HG03520 (cell line): ENCODE measurements at regions not wholly inside any gene's neighbourhood (a gene's known extent, or its start where the extent isn't known, plus 50 kb on each side); places are given as distances from the start of the nearest gene placed in this dataset.
"Not testable (repeated sequence)": the region's sequence is repeated elsewhere in the genome, so short reads cannot be mapped to it uniquely, and the experiment has no call there.

Experiments used
- ATAC-seq: cut with Tn5 transposase; IDR thresholded peaks from one replicate; pipeline ENCODE4 v1.9.1; 2021; ENCODE audit warnings: mild to moderate bottlenecking, moderate library complexity; ENCODE audit not compliant: unreplicated experiment

DNA sequence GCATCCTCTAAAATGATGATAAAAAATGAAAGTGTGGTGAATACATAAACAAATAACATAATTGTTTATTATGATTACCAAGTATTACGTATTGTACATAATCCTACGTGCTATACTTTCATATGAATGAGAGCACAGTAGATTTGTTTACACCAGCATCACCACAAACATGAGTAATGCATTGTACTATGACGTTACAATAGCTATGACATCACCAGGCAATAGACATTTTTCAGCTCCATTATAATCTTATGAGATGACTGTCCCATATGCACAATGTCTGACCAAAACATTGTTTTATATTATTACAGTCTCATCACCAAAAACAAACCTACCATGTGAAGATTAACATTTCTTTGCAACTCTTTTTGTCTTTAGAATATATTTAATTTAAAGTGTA, 225.7 kb upstream of the TENT5A start:
- no peak for ATAC-seq

DNA sequence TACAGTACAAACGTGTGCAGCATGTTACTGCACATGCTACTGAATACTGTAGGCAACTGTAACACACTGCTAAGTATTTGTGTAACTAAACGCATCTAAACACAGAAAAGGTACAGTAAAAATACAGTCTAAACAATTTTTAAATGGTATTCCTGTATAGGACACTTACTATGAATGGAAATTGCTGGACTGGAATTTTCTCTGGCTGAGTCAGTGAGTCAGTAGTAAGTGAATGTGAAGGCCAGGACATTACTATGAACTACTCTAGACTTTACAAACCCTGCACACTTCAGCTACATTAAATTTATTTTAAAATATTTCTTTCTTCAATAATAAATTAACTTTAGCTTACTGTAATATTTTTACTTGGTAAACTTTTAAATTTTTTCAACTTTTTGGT, 225.0 kb upstream of the TENT5A start:
- no peak for ATAC-seq

DNA sequence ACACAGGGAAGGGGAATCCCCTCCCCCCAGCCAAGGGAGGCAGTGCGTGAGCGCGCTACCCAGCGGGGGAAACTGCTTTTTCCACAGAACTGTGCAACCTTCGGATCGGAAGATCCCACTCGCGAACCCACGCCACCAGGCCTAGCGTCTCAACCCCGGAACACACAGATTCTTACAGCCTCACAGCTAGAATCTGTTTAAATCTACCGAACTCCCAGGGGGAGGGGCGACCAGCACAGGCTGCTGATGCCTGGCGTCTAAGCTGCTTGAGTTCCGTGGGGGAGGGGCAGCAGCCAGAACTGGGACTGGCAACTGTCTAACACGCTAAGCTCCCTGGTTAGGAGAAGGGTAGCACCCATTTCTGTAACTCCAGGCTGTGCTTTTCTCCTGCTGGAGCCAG, 217.3 kb upstream of the TENT5A start:
- ATAC-seq, result no peak

DNA sequence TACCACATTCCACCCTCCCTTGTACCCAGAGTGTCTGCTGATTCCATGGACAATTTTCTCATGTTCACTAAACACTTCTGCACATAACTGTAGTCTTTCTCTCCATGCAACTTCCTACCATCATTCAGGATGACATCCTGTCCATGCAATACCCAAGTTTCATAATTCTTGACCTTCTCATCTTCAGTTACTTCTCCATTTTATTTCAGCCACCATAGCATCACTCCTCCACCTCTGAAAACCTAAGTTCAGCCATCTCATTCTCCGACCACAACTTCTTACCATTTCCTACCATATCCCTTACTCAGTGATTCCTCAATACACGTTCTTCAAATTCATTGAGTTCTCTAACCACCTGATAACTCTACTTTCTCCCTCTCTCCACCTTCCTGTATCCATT, 216.5 kb upstream of the TENT5A start:
- ATAC-seq, result no peak

DNA sequence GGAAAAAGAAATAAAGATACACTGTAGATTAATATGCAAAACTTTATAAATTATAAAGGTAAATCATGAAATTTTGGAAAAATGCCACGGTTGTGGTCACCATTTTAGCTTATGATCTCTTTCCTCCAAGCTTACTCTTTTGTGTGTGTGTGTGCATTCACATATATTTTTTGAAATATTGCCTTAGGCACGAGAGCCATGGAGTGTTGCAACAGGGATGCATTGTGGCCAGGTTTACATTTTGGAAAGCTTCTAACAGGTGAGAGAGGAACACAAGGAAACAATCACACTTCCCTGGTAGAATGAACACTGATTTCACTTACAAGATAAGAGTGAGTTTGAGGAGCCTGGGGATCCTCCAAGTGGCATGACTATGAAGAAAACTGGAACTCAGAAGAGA, 214.5 kb upstream of the TENT5A start:
- ATAC-seq, result no peak

DNA sequence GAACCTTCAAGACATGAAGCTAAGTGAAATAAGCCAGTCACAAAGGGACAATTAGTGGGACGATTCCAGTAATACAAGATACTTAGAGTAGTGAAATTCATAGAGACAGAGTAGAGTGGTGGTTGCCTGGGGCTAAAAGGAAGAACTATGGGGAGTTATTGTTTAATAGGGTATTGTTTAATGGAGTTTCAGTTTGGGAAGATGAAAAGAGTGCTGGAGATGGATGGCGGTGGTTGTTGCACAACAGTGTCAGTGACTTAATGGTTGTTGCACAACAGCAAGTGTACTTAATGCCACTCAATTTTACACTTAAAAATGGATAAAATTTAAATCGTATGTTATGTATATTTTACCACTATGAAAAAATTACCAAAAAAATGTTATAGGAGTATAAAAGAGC, 209.7 kb upstream of the TENT5A start:
- no peak for ATAC-seq

DNA sequence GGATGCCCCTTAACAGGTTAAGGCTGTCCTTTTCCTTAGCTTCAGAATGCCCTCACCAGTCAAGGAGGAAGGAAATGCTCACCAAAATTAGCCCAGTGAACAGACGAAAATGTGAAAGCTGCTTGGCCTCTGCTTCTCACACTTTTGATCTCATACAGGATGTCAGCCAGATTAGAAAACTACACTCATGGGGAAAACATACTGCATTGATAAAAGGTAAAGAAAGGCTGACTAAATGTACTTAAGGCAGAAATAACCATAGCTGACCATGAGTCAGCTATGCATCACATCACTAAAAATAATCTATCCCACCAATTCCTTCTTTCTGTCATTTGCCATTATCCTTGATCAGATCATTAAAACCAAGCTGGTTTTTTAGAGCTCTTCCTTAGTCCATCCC, 198.4 kb upstream of the TENT5A start:
- ATAC-seq, result no peak

DNA sequence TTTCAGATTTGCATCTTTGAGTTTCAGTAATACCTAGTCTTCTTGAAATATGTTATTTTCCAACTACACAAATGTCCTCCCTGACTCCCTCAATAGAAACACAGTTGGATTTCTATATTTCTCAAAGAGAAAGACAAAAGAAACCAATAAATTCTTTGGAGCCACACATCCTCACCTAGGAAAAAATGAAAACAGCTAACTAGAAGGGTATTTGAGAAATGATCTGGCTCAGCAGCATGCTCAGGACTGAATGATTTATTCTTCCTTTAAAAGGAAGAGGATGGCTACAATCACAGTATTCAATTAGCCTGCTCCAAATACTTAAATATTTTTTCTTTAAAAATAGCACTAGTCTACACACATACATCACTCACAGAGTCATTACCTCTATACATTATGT, 196.4 kb upstream of the TENT5A start:
- no peak for ATAC-seq

DNA sequence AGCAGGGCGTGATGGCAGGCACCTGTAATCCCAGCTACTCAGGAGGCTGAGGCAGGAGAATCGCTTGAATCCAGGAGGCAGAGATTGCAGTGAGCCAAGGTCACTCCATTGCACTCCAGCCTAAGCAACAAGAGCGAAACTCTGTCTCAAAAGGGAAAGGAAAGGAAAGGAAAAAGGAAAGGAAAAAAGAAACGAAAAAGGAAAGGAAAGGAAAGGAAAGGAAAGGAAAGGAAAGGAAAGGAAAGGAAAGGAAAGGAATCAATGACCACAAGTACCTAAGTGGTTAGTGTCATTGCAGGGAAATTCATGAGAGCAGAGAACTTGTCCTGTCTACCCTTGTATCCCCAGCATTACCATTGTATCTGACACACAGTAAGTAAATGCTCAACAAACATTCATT, 195.7 kb upstream of the TENT5A start:
- not testable (repeated sequence) for ATAC-seq

DNA sequence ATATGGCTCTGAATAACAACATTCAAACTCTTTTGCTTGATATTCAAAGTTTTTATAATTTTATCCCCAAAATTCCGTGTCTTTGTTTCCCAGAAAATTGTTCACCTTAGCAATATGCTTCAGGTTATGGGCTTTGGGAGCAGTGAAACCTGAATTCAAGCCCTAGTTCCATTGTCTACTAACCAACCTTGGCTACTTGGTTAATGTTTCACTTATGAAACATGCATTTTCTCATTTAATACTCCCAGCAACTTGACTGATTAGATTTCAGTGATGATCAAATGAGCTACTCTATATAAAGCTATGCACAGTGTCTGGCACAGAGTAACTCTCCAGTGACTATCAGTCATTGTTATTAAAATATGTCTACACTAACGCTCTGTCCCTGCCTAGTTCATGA, 192.2 kb upstream of the TENT5A start:
- ATAC-seq, result no peak

DNA sequence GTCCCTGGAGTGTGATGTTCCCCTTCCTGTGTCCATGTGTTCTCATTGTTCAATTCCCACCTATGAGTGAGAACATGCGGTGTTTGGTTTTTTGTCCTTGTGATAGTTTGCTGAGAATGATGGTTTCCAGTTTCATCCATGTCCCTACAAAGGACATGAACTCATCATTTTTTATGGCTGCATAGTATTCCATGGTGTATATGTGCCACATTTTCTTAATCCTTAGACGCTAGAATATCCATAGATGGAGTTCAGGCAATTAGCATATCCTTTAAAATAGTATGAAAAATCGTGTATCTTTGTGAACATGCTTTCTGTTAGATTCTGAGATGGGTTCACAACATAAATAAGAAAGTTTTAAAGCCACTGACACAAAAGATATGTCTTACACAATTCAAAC, 190.4 kb upstream of the TENT5A start:
- not testable (repeated sequence) for ATAC-seq

DNA sequence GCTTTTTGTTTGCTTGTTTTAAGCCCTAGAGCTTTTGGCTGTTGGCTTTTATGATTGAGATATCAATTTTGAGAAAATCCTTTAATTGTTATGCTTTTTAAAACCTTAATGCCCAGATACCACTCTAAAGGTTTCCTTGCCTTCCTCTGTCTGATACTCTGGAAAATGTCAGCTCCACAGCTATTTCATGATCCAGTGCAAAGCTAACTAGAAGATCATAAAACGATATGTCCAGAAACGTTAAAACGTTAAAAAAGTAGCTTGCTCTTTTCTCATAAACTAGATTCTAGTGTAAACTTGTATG, 189.5 kb upstream of the TENT5A start:
- ATAC-seq, result no peak

DNA sequence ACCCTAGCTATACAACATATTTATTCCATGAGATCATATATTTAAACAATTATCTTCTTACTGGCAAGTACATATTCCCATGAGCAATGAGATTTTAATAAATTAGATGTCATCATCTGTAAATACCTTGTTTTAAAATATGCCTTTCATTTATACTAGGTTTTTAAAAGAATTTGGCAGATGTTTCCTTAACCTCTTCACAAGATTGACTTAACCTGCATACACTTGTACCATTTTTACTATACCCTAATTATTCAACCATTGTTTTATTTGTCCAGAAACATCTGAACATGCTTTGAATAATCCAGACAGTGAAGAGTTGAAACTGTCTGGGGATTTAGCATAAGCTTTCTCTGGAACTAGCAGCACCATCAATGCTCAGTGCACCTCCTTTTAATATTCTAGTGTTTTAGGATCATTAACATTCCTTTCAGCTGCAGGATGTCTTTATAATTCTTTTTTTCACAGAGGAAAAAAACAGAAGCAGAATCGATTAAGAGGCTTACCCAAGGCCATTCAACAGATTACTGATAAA, 188.0 kb upstream of the TENT5A start:
- ATAC-seq, result no peak

DNA sequence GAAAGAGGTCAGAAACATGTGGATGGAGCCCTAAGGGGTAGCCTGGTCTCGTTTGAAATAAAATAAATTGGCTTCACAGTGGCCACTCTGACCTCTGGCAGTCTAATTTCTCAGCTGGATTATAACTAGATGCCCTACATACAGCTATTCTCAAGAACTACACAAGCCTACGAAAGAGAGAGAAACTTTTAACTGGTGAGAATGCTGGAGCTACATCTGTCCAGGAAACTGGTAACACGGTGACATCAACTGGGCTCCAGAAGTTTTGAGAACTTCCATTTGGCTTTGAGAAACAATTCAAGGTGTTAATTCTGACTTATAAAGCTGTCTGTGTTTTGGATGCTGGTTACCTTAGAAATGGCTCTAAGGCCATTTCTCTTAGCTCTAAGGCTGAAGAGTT, 187.3 kb upstream of the TENT5A start:
- no peak for ATAC-seq

DNA sequence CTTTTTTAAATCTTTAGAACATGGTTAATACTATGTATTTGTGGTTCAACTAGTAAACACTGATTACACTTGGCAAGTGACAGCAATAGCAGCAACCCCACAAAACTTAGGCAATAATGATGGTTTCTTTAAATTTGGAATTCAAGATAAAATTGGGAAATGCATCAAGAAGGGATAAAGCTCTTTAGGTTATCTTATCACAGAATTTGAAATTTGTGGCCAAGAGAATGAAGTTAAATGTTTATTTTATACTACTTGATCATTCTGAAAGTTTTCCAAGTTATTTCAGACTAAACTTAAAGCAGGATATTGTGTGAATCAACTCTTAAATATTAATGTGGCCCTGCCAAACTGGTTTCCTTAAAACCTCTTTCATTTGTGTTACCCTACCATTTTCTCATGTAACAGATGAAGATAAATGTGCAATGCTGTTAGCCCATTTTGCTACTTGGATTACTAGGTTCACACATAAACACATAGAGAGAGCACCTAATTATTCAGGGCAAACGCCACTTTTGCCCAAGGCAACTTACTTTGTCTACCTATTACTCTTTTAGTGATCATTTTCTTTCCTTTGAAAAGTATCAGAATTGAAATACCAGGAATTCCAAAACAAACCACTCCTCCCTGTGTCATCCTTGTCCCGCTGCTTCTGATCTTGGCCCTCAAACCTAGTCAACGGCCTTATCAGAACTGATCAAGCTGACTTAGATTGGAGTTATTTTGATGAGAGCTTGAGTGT, 186.7 kb upstream of the TENT5A start:
- no peak for ATAC-seq

DNA sequence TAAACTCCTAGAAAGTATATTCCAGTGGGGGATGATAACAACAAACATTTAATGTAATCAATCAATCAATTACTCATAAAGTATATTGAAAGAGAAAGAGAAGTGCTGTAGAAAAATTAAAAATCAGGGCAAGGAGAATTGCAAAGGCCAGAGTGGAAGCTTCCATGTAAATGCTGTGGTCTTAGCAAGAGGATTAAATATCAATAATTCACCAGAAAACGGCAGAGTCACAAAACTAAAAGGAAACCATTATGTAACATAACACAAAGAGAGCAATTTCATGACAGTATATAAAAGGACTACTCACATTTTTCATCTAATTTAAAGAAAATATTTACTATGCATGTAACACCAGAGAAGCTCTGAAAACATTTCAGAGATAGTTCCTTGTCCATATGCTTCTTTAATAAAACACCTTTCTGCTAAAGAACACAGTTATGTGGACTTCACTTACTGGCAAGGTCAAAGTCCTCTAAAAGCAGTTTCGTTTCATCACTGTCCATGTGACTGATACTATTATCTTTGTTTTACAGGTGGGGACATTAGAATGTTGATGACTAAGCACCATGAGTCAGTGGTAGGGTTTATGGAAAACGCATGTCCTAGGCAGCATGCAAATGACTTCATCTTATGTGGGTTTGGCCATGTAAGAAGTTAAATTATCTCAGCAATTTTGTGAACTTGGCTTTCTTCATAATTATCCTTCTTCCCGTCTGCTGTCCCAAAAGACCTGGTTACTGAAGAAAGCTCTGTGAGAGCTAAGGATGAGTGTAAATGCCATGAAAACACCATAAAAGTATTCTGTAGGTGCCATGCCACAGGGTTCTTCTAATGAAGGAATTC, 185.8 kb upstream of the TENT5A start:
- ATAC-seq, result peak; percentile 79

DNA sequence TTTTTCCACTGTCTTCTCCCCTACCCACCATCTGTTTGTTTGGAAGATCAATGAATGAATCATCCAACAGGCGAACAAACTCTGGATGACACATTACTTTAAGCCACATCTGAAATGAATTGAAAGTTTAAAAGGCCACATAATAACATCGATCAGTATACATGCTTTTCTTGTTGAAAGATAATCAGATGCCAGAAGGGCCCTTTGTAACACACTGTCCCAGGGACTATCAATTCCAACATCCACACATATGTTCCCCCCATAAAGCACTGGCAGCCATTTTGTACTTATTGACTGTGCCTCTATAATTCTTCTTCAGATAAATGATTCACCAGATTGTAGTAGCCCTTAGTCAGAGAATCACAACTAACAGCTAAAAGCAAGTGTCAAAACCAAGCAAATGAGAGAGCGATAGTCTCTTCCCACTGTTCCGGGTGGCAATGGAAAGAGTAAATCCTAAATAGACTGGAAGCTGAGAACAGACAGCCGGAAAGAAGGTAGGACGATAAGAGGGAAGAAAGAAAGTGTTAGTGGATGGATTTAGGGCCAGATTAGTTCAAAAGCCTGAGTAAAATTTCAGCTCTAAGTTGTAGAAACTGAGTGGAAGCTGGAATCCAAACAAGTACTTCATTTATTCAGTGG, 184.9 kb upstream of the TENT5A start:
- ATAC-seq, result no peak

DNA sequence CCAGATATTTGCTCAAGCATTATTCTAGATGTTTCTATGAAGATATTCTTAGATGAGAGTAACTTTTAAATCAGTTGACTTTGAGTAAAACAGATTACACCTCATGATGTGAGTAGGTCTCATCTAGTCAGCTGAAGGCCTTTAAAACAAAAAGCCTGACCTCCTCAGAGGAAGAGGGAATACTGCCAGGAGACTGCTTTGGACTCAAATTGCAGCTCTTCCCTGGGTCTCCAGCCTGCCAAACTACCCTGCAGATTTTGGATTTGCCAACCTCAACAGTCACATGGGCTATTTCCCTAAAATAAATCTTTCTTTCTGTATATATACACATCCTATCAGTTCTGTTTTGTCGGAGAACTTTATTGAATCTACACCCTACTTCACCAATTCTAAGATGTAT, 182.5 kb upstream of the TENT5A start:
- no peak for ATAC-seq

DNA sequence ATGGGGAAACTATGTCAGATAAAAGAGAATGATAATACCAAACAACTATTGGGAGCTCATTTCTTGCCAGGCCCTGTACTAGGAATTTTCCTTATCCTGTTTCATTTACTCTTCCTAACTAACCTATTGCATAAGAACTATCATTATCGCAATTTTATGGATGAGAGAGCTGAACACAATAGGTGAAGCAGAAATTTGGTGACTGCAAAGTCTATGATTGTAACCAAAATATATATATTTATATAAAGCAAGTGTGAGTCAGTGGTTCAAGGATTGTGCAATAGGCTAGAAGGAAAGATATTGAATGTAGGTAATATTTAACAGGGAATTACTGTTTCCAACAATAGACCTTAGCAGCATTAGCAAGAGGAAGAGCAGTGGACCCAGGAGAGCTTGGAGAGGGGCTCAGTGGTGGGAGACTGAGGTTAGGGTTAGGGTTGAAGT, 181.1 kb upstream of the TENT5A start:
- ATAC-seq, result no peak

DNA sequence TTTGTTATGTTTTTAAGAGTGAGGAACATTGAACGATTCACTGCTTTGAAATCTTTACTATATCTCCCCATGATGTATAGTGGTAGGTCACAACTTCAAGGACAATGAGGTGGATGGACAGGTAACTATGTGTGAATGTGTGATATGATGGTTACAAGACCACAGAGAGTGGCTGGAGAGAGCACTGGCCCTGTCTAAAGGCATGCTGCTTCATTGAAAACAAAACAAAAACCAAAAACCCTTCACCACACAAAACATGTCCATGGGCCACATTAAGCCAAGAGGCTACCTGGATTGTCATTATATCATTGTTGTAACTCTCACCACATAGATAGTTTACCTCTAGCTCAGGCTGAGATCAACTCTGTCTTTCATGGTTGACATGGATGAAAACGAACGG, 180.6 kb upstream of the TENT5A start:
- no peak for ATAC-seq

DNA sequence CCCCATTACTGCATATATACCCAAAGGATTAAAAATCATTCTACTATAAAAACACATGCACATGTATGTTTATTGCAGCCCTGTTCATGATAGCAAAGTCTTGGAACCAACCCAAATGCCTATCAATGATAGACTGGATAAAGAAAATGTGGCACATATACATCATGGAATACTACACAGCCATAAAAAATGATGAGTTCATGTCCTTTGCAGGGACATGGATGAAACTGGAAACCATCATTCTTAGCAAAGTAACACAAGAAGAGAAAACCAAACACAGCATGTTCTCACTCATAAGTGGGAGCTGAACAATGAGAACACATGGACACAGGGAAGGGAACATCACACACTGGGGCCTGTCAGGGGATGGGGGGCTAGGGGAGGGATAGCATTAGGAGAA, 180.0 kb upstream of the TENT5A start:
- not testable (repeated sequence) for ATAC-seq

DNA sequence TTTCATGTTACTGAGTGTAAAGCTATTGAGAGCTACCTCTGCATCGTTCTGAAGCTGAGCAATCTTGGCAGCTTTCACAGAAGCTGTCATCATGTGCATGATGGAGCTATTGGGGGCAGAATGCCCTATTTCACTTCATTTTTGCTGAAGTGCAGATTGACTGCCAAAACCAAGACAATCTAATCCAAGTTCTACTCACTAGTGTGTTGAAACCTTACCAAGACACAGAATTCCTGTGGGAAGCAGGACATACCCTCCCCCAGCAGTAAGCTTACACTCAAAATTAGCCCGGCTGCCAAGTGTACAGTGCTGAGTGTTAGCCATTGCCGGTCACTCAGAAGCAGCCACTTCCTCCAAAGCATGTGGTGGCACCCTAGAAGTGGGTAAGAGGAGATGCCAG, 177.3 kb upstream of the TENT5A start:
- ATAC-seq, result no peak
